Aorta (tissue), 5 donors: ENCODE measurements at regions not wholly inside any gene's neighbourhood (a gene's known extent, or its start where the extent isn't known, plus 50 kb on each side); places are given as distances from the start of the nearest gene placed in this dataset.

Experiments used
- ATAC-seq: fragments of 200-7000 bp; cut with Tn5 transposase; one replicate; pipeline ENCODE4 v1.9.1; 2022; ENCODE audit warnings: moderate library complexity; ENCODE audit not compliant: low FRiP score
- DNase-seq, 2 donors: peaks; one replicate each; pipeline ENCODE4 v3.0.0-alpha.2; 2020
- H3K27ac ChIP-seq, 2 donors: one replicate each; pipeline ENCODE4 v1.5.1; 2013; ENCODE audit warnings: low read length in 2 of 2, mild to moderate bottlenecking in 2 of 2, moderate library complexity in 2 of 2, control low read depth in 1 of 2, inconsistent platforms in 1 of 2, low read depth in 1 of 2
- H3K27me3 ChIP-seq, 2 donors: one replicate each; pipeline ENCODE4 v1.6.1; 2013; ENCODE audit warnings: control low read depth in 1 of 2, low read length in 1 of 2, mild to moderate bottlenecking in 1 of 2, moderate library complexity in 1 of 2; ENCODE audit not compliant: insufficient read depth in 2 of 2, control insufficient read depth in 1 of 2
- H3K36me3 ChIP-seq, 2 donors: one replicate each; pipeline ENCODE4 v1.6.1; 2013; ENCODE audit warnings: control low read depth in 1 of 2, low read length in 1 of 2, mild to moderate bottlenecking in 1 of 2; ENCODE audit not compliant: insufficient read depth in 2 of 2, control insufficient read depth in 1 of 2
- H3K4me1 ChIP-seq, 2 donors: one replicate each; pipeline ENCODE4 v1.6.1; 2013; ENCODE audit warnings: low read length in 2 of 2, control low read depth in 1 of 2, mild to moderate bottlenecking in 1 of 2, moderate library complexity in 1 of 2; ENCODE audit not compliant: insufficient read depth in 2 of 2, control insufficient read depth in 1 of 2
- H3K4me3 ChIP-seq, 2 donors: one replicate each; pipeline ENCODE4 v1.5.1; 2013; ENCODE audit warnings: low read length in 2 of 2, control low read depth in 1 of 2, mild to moderate bottlenecking in 1 of 2
- H3K9me3 ChIP-seq: one replicate; pipeline ENCODE4 v1.6.1; 2013; ENCODE audit warnings: mild to moderate bottlenecking, low read length; ENCODE audit not compliant: control insufficient read depth
- WGBS, 2 donors: extraction: QIAGEN DNeasy Blood & Tissue Kit; methylation state at CpG; one replicate each; pipeline ENCODE4 v1.1.7; 2013; 5-methylcytosine and 5-hydroxymethylcytosine counted together
- intact Hi-C, 2 donors: fragments of 100-400 bp; cut with DNase I; formaldehyde crosslinking; loops; one replicate each; pipeline versions ENCODE4 v1.14.2 to v1.15.0; 2022
- donor health status: healthy with polysubstance abuse.
- donor health status: Bipolar disorder and iron deficiency.
- donor health status: DM: no; HTN: no; CAD: no.
- donor health status: DM: no; HTN: no; CAD: no.
- donor health status: DM: yes; HTN: yes; CAD: no.

- H3K36me3 ChIP-seq = no peaks in the 10 kb centered on the region
Observed at GRCh38 chr5:158524070-158524469, 575.6 kb downstream of the EBF1 start.

DNA sequence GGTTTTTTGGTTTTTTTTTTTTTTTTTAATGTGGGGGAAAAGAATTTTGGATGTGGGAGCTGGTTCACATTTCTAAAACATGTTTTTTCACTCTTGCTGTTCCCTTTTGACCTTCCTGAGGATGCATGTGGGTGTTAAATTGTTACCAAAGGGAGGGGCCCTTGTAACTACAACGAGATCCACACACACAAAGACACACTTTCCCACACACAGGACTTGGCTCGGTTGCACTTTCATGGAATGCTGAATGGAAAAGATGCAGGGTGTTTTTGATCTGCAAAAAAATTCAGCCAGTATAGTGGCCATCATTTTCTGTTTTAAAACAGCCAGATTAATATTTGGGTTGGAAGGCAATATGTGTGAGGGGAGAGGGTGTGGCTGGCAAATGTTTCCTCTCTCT is 576.9 kb downstream of the EBF1 start:
- H3K36me3 ChIP-seq = no peaks in the 10 kb centered on the region
- H3K27ac ChIP-seq = no peak overlapping the region
- DNase-seq = peak in 1 of 2 donors; percentile 49
- no peaks in the 10 kb centered on the region for H3K9me3 ChIP-seq
- intact Hi-C loops = no loop called here
- no peaks in the 10 kb centered on the region for H3K27me3 ChIP-seq
- 4 to 7% methylated on average over 2 of the region's 2 CpGs for WGBS, 2 donors
- ATAC-seq = peak; percentile 47
- no peaks in the 10 kb centered on the region for H3K4me1 ChIP-seq
- H3K4me3 ChIP-seq = no peak overlapping the region

More at GRCh38 chr5:158524070-158524469, 575.6 kb downstream of the EBF1 start:
- Histone ChIP-seq H3K4me1 (no peaks in the 10 kb centered on the region), H3K9me3 (no peaks in the 10 kb centered on the region), H3K27me3 (no peaks in the 10 kb centered on the region), H3K4me3 (no peak overlapping the region), H3K27ac (no peak overlapping the region)
- ATAC-seq (no peak), DNase-seq (no peak)
- intact Hi-C loops = no loop called here

GRCh38 chr5:158521995-158522394 is 577.7 kb downstream of the EBF1 start:
- WGBS, 2 donors = 90 to 92% methylated on average over 3 of the region's 3 CpGs
- H3K27me3 ChIP-seq = no peaks in the 10 kb centered on the region
- ATAC-seq (no peak), DNase-seq (no peak)
- H3K9me3 ChIP-seq = no peaks in the 10 kb centered on the region
- H3K4me1 ChIP-seq = no peaks in the 10 kb centered on the region
- no peak overlapping the region for H3K27ac ChIP-seq
- intact Hi-C loops = no loop called here
- H3K36me3 ChIP-seq = no peaks in the 10 kb centered on the region
- H3K4me3 ChIP-seq = no peak overlapping the region

DNA sequence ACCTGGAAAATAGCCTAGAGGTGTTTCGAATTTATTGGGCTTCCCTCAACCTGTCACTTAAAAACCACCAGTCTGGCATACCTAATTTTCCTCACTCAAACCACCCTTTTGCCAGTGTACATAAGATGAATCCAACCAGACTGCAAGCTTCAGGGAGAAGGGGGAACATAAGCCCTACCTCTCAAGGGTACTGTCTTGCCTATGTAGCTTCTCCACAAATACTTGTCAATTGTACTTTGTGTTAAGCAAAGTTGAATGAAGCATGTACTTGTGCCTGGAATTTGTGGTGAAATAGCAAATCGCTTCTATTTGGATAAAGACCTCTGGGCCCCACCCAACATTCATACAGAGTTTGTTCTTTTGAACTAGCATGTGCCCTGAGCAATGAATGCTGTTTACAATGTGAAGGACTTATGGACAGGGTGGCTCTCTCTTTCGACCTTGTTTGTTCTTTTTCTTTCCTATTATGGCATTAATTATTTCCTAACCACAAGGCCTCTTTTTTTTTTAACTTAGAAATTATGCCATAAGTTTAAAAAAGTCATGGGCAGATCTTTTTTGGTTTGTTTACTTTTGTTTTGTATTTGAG is 580.2 kb downstream of the EBF1 start:
- intact Hi-C loops = no loop called here
- Histone ChIP-seq H3K9me3 (no peaks in the 10 kb centered on the region), H3K4me1 (no peaks in the 10 kb centered on the region), H3K27ac (no peak overlapping the region), H3K27me3 (no peaks in the 10 kb centered on the region), H3K36me3 (no peaks in the 10 kb centered on the region), H3K4me3 (no peak overlapping the region)
- 90 to 96% methylated on average over 3 of the region's 3 CpGs for WGBS, 2 donors
- ATAC-seq (no peak), DNase-seq (no peak)

GRCh38 chr5:158516521-158516920 is 583.2 kb downstream of the EBF1 start:
- no peak for DNase-seq
- Histone ChIP-seq H3K4me3 (no peak overlapping the region), H3K27ac (no peak overlapping the region), H3K27me3 (no peaks in the 10 kb centered on the region), H3K9me3 (no peaks in the 10 kb centered on the region), H3K4me1 (no peaks in the 10 kb centered on the region), H3K36me3 (no peaks in the 10 kb centered on the region)
- ATAC-seq = no peak
- intact Hi-C loops = no loop called here
- 40 to 43% methylated on average over 2 of the region's 2 CpGs for WGBS, 2 donors

DNA sequence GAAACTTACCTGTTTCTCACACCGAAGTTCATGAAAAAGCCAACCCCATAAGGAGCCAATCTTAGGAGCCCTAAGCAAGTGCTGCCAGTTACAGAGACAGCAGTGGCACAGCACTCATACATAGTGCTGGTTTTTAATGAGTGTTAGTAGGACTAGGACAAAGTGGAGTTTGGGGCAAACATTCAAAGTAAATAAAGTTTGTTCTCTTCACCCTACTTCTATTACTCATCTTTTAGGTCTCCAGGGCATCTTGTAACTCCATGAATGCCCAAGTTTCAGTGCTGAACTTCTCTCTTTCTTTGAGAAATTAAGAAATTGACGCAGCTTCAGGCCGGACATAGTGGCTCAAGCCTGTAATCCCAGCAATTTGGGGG is 584.7 kb downstream of the EBF1 start:
- Histone ChIP-seq H3K27me3 (no peaks in the 10 kb centered on the region), H3K9me3 (no peaks in the 10 kb centered on the region), H3K27ac (no peak overlapping the region), H3K36me3 (no peaks in the 10 kb centered on the region), H3K4me3 (no peak overlapping the region), H3K4me1 (no peaks in the 10 kb centered on the region)
- WGBS, 2 donors = 96 to 98% methylated on average over 3 of the region's 3 CpGs
- ATAC-seq (no peak), DNase-seq (no peak)
- intact Hi-C loops = no loop called here

DNA sequence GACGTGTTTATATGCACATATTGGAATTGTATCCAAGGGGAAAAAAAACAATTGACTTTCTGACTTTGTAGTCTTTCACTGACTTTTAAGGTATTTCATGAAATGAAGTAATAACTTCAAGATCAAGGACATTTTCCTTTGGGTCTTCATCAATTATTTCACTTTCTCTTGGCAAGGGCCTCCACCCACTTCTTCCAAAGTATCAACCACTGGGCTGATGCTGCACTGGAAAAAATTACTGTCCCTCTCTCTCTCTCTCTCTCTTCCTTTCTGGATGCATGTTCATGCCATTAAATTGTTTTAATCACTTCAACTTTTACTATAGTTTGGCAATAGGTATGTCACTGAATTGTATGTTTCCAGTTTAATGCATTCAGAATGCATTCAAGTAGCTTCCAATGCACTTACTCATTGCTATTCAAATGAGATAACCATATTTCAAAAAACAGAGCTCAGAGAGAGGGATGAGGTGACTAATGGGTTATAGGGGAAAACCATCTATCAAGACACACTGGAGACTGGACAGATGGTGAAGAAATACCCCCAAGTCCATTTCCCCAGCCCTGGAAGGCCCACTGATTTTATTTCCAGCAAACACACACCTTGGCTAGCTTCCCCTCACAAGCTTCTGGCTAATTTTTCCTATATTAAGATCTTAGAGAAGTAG is 585.3 kb downstream of the EBF1 start:
- intact Hi-C loops = no loop called here
- Histone ChIP-seq H3K4me1 (no peaks in the 10 kb centered on the region), H3K27me3 (no peaks in the 10 kb centered on the region), H3K36me3 (no peaks in the 10 kb centered on the region), H3K9me3 (no peaks in the 10 kb centered on the region), H3K4me3 (no peak overlapping the region), H3K27ac (no peak overlapping the region)
- ATAC-seq (no peak), DNase-seq (no peak)
- WGBS, 2 donors = 25 to 34% methylated on average over 1 of the region's 1 CpG

DNA sequence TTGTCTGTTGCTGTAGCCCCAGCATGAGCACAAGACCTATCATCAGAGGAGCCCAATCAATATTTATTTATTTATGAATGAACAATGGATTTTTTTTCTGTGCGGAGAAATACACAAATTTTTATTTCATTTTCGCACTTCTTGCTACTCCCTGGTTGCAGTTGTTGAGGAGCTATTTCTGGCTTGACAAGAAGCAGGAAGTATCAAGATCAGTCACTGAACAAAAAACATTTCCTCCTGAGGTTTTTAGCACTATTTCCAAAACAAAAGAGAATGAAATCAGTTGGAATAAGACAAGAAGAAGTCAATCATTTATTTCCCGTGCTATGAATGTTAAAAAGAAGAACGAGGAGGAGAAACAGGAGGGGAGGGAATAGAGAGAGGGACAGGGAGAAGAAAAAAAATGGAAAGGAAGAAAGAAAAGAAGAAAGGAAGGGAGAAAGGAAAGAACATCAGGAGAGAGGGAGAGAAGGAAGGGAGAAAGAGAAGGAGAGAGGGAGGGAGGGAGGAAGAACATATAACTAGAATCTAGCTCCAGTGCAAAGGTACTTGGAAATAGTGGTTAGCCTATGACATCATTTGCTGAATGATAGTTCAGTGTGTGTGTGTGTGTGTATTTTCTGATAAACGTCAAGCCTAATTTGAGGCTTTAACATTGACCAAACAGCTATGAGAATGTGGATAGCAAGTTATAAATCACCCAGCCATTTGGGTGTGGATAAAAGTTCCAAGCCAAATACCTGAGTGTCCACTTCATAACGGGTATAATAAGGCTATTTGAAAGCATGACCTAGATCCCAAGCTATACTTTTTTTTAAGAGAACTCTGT is 586.0 kb downstream of the EBF1 start:
- H3K36me3 ChIP-seq = no peaks in the 10 kb centered on the region
- no peaks in the 10 kb centered on the region for H3K4me1 ChIP-seq
- WGBS, 2 donors = 51 to 57% methylated on average over 6 of the region's 6 CpGs
- no peak for ATAC-seq
- no peaks in the 10 kb centered on the region for H3K27me3 ChIP-seq
- no peaks in the 10 kb centered on the region for H3K9me3 ChIP-seq
- intact Hi-C loops = no loop called here
- no peak for DNase-seq
- H3K4me3 ChIP-seq = no peak overlapping the region
- H3K27ac ChIP-seq = no peak overlapping the region

- DNase-seq = no peak
- no peaks in the 10 kb centered on the region for H3K9me3 ChIP-seq
- no peaks in the 10 kb centered on the region for H3K4me1 ChIP-seq
- no peak overlapping the region for H3K27ac ChIP-seq
- ATAC-seq = no peak
- no peak overlapping the region for H3K4me3 ChIP-seq
- no peaks in the 10 kb centered on the region for H3K27me3 ChIP-seq
- no peaks in the 10 kb centered on the region for H3K36me3 ChIP-seq
- intact Hi-C loops = no loop called here
Observed at GRCh38 chr5:158511454-158511853, 588.3 kb downstream of the EBF1 start.
